ENCODE measurements at regions not wholly inside any gene's neighbourhood (a gene's known extent, or its start where the extent isn't known, plus 50 kb on each side); places are given as distances from the start of the nearest gene placed in this dataset.
"Not testable (repeated sequence)": the region's sequence is repeated elsewhere in the genome, so short reads cannot be mapped to it uniquely, and the experiment has no call there.

DNA sequence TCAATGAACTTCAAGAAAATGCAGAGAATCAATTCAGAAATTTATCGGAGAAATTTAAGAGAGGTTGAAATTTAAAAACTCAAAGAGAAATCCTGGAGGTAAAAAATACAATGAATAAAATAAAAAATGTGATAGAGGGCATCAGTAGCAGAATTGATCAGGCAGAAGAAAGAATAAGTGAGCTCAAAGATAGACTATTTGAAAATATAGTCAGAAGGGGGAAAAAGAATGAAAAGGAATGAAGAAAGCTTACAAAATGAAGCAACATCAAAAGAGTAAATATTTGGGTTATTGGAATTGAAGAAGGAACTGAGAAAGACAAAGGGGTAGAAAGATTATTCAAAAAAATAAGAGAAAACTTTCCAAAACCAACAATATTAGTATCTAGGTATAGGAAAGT, 291.4 kb downstream of the SH2D4B start:
- no peak for DNase-seq (ENCODE audit: extremely low read depth in 1 of 11, low read depth in 9 of 11, low spot score in 4 of 11)

DNA sequence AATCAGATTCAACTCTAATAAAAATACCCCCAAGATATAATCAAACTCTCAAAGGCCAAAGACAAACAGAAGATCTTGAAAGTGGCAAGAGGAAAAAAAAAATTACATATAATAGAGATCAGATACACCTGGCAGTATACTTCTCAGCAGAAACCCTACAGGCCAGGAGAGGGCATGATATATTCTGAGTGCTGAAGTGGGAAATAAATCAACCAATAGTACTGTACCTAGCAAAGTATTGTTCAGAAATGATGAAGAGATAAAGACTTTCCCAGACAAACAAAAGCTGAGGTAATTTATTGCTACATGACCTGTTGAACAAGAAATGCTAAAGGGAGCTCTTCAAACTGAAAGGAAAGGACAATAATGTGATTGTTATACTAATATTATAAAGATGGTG, 291.9 kb downstream of the SH2D4B start:
- DNase-seq (ENCODE audit: extremely low read depth in 1 of 11, low read depth in 9 of 11, low spot score in 4 of 11) = no peak

DNA sequence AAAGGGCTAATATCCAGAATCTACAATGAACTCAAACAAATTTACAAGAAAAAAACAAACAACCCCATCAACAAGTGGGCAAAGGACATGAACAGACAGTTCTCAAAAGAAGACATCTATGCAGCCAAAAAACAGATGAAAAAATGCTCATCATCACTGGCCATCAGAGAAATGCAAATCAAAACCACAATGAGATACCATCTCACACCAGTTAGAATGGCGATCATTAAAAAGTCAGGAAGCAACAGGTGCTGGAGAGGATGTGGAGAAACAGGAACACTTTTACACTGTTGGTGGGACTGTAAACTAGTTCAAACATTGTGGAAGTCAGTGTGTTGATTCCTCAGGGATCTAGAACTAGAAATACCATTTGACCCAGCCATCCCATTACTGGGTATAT, 295.0 kb downstream of the SH2D4B start:
- DNase-seq (ENCODE audit: extremely low read depth in 1 of 11, low read depth in 9 of 11, low spot score in 4 of 11) = not testable (repeated sequence)

DNA sequence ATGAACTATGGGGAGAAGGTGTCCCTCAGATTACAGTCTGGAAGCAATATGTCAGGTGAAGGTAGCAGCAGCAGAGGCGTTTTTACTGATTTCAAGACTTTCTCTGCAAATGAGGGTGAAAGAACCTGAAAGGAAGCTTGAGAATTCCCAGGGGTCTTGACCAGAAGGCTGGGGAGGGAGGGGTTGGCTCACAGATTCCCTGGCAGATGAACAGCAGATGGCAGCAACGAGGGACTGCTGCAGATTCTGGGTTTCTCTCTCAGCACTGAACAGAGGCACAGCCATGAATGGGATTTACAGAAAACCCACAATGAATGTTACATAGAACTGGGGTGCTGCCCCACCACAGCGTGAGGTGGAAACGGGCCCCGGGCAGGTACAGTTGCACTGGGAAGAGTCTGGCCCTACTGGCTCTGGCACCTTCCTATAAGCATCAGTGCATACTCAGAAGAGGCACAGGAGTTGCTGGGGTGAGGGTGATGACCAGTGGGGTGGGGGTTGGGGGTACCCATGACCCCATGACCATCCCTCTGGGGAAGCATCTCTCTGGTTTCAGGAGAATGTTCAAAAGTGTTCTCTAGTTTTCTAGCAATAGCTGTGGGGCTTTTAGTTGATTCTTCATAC, 317.8 kb downstream of the SH2D4B start:
- DNase-seq (ENCODE audit: extremely low read depth in 1 of 11, low read depth in 9 of 11, low spot score in 4 of 11) = peak in 9 of 11 donors; percentile 10 to 29 (median 16)

DNA sequence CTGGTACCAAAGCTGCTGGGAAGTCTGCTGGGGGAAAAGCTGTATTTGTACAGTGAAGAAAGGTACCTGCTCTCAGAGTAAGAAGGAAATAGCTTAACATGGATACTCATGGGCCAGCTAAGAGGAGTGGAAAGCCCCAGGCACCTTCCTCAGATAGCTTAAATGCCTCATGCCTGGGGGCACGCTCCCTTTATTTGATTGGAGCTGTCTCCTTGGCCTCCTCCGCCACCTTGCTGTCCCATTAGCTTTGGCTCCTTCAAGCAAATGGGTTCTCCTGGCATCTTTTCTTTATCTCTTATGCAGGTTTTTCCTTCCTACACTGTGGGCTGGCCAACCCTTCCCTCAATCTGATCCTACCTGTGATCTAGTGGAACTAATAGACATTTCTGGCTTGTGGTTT, 318.5 kb downstream of the SH2D4B start:
- no peak for DNase-seq (ENCODE audit: extremely low read depth in 1 of 11, low read depth in 9 of 11, low spot score in 4 of 11)

DNA sequence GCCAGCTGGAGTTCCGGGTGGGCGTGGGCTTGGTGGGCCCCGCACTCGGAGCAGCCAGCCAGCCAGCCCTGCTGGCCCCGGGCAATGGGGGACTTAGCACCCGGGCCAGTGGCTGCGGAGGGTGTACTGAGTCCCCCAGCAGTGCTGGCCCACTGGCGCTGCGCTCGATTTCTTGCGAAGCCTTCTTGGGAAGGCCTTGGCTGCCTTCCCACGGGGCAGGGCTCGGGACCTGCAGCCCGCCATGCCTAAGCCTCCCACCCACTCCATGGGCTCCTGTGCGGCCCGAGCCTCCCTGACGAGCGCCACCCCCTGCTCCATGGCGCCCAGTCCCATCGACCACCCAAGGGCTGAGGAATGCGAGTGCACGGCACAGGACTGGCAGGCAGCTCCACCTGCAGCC, 321.6 kb downstream of the SH2D4B start:
- DNase-seq (ENCODE audit: extremely low read depth in 1 of 11, low read depth in 9 of 11, low spot score in 4 of 11) = not testable (repeated sequence)

DNA sequence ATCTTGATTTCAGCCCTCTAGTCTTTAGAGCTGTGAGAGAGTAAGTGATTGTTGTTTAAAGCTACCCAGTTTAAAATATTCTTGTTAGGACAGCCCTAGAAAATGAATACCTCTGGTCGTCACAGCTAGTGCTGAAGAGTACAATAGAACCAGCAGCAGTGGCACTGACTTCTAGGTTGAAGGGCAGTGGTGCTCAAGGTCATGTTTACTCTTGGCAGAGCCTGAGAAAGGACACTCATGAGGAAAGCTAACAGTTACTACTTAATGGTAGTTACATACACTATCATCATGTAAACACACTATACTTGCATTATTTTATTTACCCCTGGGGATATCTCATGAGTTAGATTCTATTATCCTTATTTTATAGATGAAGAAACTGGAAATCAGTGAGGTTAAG, 323.0 kb downstream of the SH2D4B start:
- DNase-seq (ENCODE audit: extremely low read depth in 1 of 11, low read depth in 9 of 11, low spot score in 4 of 11) = no peak

DNA sequence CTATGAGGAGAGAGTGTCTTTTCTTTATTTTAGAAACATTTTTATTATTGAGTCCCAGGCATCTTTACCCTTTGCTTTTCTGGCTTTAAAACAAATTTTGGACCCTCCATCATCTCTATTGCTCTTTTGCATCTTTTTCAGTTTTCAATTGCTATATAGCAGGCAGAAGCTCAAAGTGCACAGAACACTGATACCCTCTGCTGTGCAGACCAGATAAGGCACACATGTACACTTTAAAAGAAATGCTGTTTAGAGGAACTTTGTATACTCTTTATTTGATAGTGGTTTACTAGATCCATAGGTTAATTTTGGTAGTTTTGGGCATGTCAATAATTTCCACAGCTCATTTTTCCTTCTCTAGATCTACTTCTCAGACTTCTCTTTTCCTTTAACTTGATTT, 324.2 kb downstream of the SH2D4B start:
- DNase-seq (ENCODE audit: extremely low read depth in 1 of 11, low read depth in 9 of 11, low spot score in 4 of 11) = no peak

DNA sequence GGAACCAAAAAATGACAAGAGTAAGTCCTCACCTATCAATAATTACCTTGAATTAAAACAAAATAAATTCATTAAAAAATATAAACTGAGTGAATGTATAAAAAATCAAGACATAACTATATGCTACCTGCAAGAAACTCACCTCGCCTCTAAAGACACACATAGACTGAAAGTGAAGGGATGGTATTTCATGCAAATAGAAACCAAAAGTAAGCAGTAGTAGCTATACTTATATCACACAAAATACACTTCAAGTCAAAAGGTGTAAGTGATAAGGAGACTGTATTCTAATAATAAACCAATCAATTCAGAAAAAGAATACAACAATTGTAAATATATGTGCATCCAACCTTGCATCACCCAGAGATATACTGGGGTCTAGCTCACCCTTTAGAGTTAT, 332.6 kb downstream of the SH2D4B start:
- DNase-seq (ENCODE audit: extremely low read depth in 1 of 11, low read depth in 9 of 11, low spot score in 4 of 11) = no peak

DNA sequence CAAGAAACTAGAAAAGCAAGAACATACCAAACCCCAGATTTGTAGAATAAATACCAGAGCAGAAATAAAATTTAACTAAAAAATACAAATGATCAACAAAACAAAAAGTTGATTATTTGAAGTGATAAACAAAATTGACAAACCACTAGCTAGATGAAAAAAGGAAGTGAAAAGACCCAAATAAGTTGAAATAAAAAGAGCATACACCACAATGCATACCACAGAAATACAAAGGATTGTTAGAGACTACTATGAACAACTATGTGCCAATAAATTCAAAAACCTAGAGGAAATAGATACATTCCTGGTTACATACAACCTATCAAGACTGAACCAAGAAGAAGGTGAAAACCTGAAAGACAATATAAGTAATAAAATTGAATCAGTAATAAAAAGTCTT, 333.4 kb downstream of the SH2D4B start:
- no peak for DNase-seq (ENCODE audit: extremely low read depth in 1 of 11, low read depth in 9 of 11, low spot score in 4 of 11)

DNA sequence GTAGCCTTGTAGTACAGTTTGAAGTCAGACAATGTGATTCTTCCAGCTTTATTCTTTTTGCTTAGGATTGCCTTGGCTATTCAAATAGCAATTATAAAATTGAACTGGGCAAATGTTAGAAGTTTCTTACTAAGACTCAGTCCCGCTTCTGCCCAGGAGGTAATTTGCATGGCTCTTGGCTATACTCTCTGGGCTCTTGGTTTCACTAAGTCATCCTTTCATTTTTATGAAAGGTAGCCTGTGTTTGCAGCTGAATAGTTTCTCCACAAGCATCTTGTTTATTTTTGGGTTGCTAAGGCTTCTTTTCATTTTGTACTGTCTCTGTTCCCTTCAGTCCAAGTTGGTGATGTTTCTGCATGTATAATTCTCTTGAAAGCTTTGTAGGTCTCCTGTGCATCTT, 340.6 kb downstream of the SH2D4B start:
- no peak for DNase-seq (ENCODE audit: extremely low read depth in 1 of 11, low read depth in 9 of 11, low spot score in 4 of 11)

DNA sequence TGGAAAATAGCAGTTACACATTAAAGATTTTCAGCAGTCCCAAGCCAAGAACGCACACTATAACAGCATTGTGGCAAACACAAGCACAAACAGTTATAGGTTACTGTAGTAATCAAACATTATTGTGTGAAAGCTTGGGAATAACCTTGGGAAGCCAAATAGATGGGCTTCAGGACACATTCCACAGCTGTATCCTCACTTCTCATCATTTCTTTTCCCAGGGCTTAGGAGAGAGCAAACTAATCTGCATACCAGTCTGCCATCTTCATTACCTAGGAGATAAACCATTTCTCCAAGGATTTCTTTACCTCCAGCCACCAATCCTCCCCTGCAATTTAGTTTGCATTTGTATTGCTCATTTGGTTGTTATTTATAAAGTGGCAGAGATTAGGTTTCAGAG, 352.4 kb downstream of the SH2D4B start:
- no peak for DNase-seq (ENCODE audit: extremely low read depth in 1 of 11, low read depth in 9 of 11, low spot score in 4 of 11)

DNA sequence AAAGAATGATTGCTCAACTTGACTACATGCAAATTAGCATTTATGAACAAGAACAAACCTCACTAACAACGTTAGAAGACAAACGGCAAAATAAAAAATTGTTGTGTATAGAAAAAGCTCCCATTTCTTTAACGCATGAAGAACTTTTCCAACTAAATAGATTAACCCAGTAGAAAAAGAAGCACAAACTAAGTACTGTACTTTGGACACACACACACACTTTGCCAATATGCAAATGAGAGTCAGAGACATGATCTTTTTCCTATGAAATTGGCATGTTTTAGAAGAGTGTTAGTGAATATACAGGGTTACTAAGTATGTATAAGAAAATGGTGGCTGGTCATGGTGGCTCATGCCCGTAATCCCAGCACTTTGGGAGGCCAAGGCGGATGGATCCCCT, 355.6 kb downstream of the SH2D4B start:
- DNase-seq (ENCODE audit: extremely low read depth in 1 of 11, low read depth in 9 of 11, low spot score in 4 of 11) = no peak

DNA sequence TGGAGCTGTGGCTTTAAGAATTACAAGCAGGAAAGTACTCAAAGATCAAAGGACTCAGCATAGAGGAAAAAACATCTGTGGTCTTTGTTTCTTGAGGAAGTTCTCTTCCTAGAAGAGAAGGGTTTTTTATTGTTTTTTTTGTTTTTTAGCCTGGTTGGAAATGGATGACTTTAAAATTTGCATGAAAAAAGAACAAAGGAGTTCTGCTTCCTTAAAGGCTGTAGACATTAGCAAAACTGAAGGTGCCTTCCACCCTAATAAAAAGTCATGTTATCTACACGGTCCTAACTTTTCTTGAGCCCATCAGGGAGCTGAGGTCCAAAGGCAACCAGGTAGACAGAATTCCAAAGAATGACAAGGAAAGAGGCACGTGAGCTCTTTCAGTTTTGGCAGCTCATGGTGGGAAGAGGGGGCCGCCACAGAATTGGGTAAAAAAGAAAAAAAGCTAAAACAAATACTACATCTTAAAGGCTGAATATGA, 356.6 kb downstream of the SH2D4B start:
- DNase-seq (ENCODE audit: extremely low read depth in 1 of 11, low read depth in 9 of 11, low spot score in 4 of 11) = no peak

DNA sequence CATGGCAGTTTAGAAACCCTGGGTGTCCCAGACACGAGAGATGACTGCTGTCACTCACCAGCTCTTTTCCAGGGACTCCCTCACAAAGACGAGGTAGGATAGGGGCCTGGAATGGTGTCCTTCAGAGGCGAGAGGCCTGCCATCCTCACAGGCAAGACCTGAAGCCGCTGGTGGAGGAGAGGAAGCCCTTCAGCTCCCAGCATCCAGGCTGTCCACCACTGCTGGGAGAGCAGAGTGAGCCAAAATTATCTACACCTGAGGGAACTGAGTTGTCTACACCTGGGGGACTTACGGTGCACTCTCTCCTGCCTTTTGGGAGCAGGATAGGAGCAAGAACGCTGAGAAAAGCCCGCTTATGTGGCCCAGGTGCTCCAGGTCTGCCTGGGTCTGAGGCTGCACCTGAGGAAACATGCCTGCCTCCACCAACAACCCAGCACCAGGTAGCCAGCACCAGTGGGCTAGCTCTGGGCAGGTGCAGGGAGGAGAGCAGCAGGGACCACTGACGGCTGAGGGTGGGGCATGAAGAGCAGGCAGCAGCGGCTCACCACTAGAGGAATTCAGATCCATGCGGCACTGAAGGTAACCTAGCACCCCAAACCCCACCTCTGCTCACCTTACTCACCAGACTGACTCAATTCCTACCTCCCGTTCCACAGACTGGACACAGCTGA, 357.2 kb downstream of the SH2D4B start:
- no peak for DNase-seq (ENCODE audit: extremely low read depth in 1 of 11, low read depth in 9 of 11, low spot score in 4 of 11)

DNA sequence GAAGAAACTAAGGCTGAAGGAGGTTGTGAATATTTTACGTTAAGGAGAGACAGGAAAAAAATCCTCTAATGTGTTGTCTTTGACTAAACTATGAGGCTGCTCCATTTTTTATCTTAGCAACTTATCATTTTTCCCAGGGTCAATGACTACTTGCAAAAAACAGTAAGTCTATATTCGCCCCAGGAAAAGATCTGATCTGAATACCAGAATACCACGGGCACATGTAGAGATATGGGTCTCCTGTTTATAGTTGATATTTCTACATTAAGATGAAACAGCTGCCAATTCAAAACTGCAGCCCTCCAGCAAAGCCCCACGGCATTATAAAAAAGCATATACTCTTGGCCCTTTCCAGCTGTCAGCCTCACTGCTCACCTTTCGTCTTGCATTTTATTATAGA, 358.4 kb downstream of the SH2D4B start:
- no peak for DNase-seq (ENCODE audit: extremely low read depth in 1 of 11, low read depth in 9 of 11, low spot score in 4 of 11)

DNA sequence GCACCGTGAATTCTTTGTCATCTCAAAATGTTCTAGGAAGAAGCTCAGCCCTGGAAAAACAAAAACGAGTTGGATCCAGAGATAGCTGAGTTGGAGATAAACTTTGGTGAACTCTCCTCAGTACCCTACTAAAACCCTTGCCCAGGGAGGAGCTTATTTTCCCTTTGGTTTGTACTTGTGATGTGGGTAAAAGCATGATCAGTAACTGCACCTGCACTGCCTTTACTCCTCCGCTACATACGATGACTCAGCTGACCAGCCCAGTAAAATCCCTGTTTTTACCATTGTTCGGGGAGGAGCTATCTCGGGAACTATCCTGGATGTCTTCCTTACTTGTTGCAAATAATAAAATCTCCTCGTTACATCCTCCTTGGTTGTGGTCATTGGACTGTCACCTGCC, 359.3 kb downstream of the SH2D4B start:
- no peak for DNase-seq (ENCODE audit: extremely low read depth in 1 of 11, low read depth in 9 of 11, low spot score in 4 of 11)

DNA sequence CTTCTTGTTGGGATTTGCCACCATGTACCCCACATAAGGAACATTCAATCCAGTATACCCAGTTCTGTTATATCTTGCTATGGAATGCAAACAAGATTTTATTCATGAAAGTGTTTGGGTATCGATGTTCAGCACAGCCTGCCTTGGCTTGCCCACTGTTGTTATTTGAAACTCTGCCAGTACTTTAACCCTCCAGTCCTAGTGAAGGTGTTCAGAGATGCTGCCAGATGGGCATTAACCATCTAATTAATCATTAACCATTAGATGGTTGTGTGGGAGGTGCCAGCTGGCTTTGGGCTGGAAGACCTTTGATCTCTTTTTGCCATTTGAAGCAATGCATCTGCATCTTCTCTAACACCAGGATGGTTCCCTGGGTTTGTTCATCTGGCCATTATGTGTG, 363.0 kb downstream of the SH2D4B start:
- DNase-seq (ENCODE audit: extremely low read depth in 1 of 11, low read depth in 9 of 11, low spot score in 4 of 11) = no peak

DNA sequence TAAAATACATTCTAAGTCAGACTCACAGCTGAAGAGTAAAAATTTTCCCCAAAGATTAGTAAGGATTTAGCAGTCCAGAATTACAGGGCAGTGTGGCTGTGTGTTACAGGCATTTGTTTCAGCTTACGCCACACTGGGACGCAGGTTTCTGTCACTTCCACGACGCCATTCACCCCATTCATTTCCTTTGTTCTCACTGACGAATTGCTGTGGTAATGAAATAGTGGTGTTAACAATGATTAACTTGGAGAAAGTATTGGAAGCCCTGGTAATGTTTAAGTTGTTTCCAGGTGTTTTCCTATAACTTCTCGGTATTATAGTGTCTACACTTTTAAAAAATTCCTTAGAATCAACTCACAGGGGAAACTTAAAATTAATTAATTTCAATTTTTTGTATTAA, 370.9 kb downstream of the SH2D4B start:
- peak in 1 of 11 donors; percentile 13 for DNase-seq (ENCODE audit: extremely low read depth in 1 of 11, low read depth in 9 of 11, low spot score in 4 of 11)

DNA sequence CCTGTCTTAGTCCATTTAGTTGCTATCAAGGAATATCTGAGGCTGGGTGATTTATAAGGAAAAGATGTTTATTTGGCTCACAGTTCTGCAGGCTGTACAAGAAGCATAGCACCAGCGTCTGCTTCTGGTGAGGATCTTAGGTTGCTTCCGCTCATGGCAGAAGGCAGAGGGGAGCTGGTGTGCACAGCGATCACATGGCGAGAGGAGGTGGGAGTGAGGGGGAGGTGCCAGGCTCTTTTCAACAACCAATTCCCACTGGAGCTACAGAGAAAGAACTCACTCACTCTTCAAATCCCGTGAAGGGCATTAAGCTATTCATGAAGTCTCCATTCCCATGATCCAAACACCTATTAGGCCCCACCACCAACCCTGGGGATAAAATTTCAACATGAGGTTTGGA, 371.6 kb downstream of the SH2D4B start:
- DNase-seq (ENCODE audit: extremely low read depth in 1 of 11, low read depth in 9 of 11, low spot score in 4 of 11) = peak in 1 of 11 donors; percentile 9

DNA sequence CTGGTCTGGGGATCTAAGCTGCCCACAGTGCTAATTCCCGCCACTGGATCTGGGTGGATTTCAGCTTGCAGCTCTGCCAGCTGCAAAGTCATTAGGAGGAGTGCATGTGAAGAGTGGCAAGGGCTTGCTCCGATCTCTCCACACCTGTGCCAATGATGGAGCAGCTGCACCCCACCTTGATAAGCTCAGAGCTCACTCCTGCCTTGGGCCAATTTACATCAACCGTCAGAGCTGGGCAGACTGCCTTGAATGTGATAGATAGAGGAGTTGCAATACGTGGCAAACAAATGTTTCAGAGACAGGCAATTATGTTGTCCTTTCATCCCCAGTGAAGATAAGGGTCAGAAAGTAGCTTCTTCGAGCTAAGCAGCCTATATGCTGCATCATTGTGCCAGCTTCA, 379.9 kb downstream of the SH2D4B start:
- no peak for DNase-seq (ENCODE audit: extremely low read depth in 1 of 11, low read depth in 9 of 11, low spot score in 4 of 11)

All from renal cortex interstitium (tissue), 11 donors.